Subcutaneous abdominal adipose tissue (tissue), 5 donors: ENCODE measurements at regions not wholly inside any gene's neighbourhood (a gene's known extent, or its start where the extent isn't known, plus 50 kb on each side); places are given as distances from the start of the nearest gene placed in this dataset.

Source experiments
- H3K27ac ChIP-seq: one replicate; pipeline ENCODE4 v1.7.0; 2013; ENCODE audit warnings: low read depth, mild to moderate bottlenecking, inconsistent platforms, low read length, moderate library complexity
- H3K27me3 ChIP-seq, 5 donors: one replicate each; pipeline ENCODE4 v1.7.0; 2013; ENCODE audit warnings: low read length in 5 of 5, inconsistent platforms in 1 of 5; ENCODE audit not compliant: control insufficient read depth in 5 of 5, insufficient read depth in 4 of 5
- H3K36me3 ChIP-seq, 5 donors: one replicate each; pipeline ENCODE4 v1.7.0; 2013; ENCODE audit warnings: low read length in 5 of 5; ENCODE audit not compliant: control insufficient read depth in 5 of 5, insufficient read depth in 5 of 5
- H3K4me1 ChIP-seq, 5 donors: one replicate each; pipeline ENCODE4 v1.7.0; 2013; ENCODE audit warnings: low read length in 5 of 5, mild to moderate bottlenecking in 3 of 5, moderate library complexity in 1 of 5; ENCODE audit not compliant: control insufficient read depth in 5 of 5, insufficient read depth in 5 of 5
- H3K4me3 ChIP-seq, 5 donors: one replicate each; pipeline ENCODE4 v1.7.0; 2013; ENCODE audit warnings: low read length in 5 of 5, low read depth in 1 of 5
- H3K9ac ChIP-seq, 5 donors: one replicate each; pipeline ENCODE4 v1.7.0; 2013; ENCODE audit warnings: low read length in 5 of 5, mild to moderate bottlenecking in 4 of 5, moderate library complexity in 3 of 5
- H3K9me3 ChIP-seq, 5 donors: one replicate each; pipeline ENCODE4 v1.7.0; 2013; ENCODE audit warnings: low read length in 5 of 5; ENCODE audit not compliant: control insufficient read depth in 5 of 5
- donor health status: healthy.
- donor health status: healthy.
- donor health status: healthy.
- donor health status: healthy.
- donor health status: healthy.

DNA sequence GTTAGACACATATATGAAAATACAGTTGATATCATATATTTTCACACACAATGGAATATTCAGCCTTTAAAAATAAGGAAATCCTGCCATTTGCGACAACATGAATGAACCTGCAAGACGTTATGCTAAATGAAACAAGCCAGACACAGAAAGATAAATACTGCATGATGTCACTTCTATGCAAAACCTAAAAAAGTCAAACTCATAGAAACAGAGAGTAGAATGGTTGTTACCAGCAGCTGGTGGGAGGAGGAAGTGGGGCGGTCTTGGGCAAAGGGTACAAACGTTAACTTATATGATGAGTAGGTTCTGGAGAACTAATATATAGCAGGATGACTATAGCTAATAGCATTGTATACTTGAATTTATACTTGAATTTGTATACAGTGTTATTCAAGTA, 213.2 kb upstream of the NR2F2 start:
- Histone ChIP-seq H3K36me3 (no peaks in the 10 kb centered on the region), H3K4me1 (no peaks in the 10 kb centered on the region), H3K27ac (no peak overlapping the region), H3K4me3 (no peak overlapping the region), H3K27me3 (no peaks in the 10 kb centered on the region), H3K9ac (no peak overlapping the region), H3K9me3 (no peaks in the 10 kb centered on the region)

GRCh38 chr15:96119734-96120133, 210.8 kb upstream of the NR2F2 start:
- no peak overlapping the region for H3K4me3 ChIP-seq
- no peaks in the 10 kb centered on the region for H3K4me1 ChIP-seq
- H3K9me3 ChIP-seq = no peaks in the 10 kb centered on the region
- no peaks in the 10 kb centered on the region for H3K36me3 ChIP-seq
- no peak overlapping the region for H3K27ac ChIP-seq
- no peaks in the 10 kb centered on the region for H3K27me3 ChIP-seq
- H3K9ac ChIP-seq = no peak overlapping the region

GRCh38 chr15:96121086-96121920, 209.2 kb upstream of the NR2F2 start:
- Histone ChIP-seq H3K4me1 (no peaks in the 10 kb centered on the region), H3K27ac (no peak overlapping the region), H3K27me3 (no peaks in the 10 kb centered on the region), H3K36me3 (no peaks in the 10 kb centered on the region), H3K4me3 (no peak overlapping the region), H3K9me3 (no peaks in the 10 kb centered on the region), H3K9ac (no peak overlapping the region)

DNA sequence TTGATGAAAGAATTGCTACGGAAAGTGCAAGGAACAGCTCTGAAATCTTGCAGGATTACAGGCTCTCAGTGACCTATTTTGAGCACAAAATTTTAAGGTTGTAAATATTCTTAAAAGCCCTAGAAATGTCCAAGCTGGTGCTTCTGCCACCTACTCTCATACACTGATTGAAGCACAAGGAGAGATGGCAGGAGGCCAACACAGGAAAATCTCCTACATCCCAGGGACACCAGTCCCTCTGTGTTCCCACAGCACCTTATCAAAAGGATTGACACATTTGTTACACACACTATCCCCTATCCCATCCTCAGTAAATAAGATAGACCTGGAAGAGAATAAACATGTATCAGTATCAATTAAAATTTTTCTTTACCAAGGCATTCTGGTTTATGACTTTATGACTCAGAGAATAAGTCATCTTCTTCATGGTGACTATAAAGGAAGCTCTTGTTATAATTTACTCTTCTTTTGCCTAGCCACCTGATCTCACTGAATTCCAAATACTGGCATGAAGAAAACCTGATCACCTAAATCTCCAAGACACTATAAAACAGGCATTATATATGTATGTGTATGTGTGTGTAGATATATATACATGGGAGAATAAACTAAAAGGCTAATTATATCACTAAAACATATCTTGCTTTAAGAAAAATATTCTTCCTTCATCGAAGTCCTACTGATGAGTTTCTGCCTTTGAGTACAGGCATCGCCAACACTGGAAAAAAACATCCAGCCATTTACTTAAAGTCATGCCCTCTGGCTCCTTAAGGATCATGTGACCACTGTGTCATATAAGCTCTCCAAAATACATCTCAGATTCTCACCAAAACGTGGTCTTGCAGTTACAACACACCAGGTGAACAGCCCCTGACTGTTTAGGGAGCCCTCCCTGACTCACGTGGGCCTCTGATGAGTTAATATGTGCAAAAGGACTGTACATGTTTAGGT, 208.1 kb upstream of the NR2F2 start:
- Histone ChIP-seq H3K9me3 (no peaks in the 10 kb centered on the region), H3K36me3 (no peaks in the 10 kb centered on the region), H3K4me1 (no peaks in the 10 kb centered on the region), H3K4me3 (no peak overlapping the region), H3K9ac (no peak overlapping the region), H3K27me3 (no peaks in the 10 kb centered on the region), H3K27ac (no peak overlapping the region)

DNA sequence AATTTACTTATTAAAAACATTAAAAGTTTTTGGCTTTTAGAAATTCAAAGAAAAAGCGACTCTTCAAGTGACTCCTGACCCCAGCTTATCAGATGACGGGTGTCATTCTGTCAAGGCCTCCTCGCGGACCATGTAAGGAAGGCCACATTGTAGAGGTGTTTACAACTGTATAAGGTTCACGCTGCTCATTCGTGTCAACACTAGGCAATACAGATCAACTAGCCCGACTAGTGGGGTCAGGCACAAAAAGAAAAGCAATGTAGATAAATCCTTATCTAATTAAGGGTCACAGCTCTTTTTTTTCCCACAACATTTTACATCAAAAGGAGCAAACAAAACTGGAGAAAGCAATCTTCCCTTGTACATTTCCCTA, 207.5 kb upstream of the NR2F2 start:
- H3K4me1 ChIP-seq = no peaks in the 10 kb centered on the region
- no peak overlapping the region for H3K9ac ChIP-seq
- no peak overlapping the region for H3K4me3 ChIP-seq
- H3K9me3 ChIP-seq = no peaks in the 10 kb centered on the region
- no peaks in the 10 kb centered on the region for H3K36me3 ChIP-seq
- no peak overlapping the region for H3K27ac ChIP-seq
- H3K27me3 ChIP-seq = no peaks in the 10 kb centered on the region

GRCh38 chr15:96123630-96124187, 206.8 kb upstream of the NR2F2 start:
- Histone ChIP-seq H3K4me3 (no peak overlapping the region), H3K36me3 (no peaks in the 10 kb centered on the region), H3K4me1 (no peaks in the 10 kb centered on the region), H3K27me3 (no peaks in the 10 kb centered on the region), H3K27ac (no peak overlapping the region), H3K9ac (no peak overlapping the region), H3K9me3 (no peaks in the 10 kb centered on the region)

- Histone ChIP-seq H3K36me3 (no peaks in the 10 kb centered on the region), H3K27me3 (no peaks in the 10 kb centered on the region), H3K4me1 (no peaks in the 10 kb centered on the region), H3K27ac (no peak overlapping the region), H3K9ac (no peak overlapping the region), H3K9me3 (no peaks in the 10 kb centered on the region), H3K4me3 (no peak overlapping the region)
Measured at GRCh38 chr15:96124436-96124835, 206.1 kb upstream of the NR2F2 start.

GRCh38 chr15:96125721-96126415, 204.6 kb upstream of the NR2F2 start:
- no peaks in the 10 kb centered on the region for H3K36me3 ChIP-seq
- no peaks in the 10 kb centered on the region for H3K9me3 ChIP-seq

DNA sequence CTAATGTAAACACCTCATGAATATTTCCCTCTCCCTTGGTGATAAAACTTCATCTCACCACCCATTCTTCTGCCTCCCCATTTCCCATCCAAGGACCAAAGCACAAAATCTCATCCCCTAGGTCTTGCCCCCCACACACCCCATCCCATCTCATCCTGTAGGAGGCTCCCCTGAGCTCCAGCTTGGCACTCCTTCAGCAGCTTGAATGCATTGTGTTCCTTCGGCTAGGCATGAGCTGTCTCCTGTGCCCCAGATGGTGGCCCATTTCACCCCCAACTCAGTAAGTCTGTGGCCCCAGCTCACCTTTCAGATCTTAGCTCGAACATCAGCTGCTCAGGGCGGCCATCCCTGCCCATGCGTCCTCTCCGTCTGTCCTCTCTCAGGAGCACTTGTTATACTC, 203.6 kb upstream of the NR2F2 start:
- Histone ChIP-seq H3K27me3 (no peaks in the 10 kb centered on the region), H3K4me3 (no peak overlapping the region), H3K27ac (no peak overlapping the region), H3K4me1 (no peaks in the 10 kb centered on the region), H3K9ac (no peak overlapping the region), H3K36me3 (no peaks in the 10 kb centered on the region), H3K9me3 (no peaks in the 10 kb centered on the region)

More at GRCh38 chr15:96125721-96126415, 204.6 kb upstream of the NR2F2 start:
- no peaks in the 10 kb centered on the region for H3K27me3 ChIP-seq
- H3K9ac ChIP-seq = no peak overlapping the region
- H3K27ac ChIP-seq = no peak overlapping the region
- no peaks in the 10 kb centered on the region for H3K4me1 ChIP-seq
- no peak overlapping the region for H3K4me3 ChIP-seq
